ENCODE measurements at regions not wholly inside any gene's neighbourhood (a gene's known extent, or its start where the extent isn't known, plus 50 kb on each side); places are given as distances from the start of the nearest gene placed in this dataset.

DNA sequence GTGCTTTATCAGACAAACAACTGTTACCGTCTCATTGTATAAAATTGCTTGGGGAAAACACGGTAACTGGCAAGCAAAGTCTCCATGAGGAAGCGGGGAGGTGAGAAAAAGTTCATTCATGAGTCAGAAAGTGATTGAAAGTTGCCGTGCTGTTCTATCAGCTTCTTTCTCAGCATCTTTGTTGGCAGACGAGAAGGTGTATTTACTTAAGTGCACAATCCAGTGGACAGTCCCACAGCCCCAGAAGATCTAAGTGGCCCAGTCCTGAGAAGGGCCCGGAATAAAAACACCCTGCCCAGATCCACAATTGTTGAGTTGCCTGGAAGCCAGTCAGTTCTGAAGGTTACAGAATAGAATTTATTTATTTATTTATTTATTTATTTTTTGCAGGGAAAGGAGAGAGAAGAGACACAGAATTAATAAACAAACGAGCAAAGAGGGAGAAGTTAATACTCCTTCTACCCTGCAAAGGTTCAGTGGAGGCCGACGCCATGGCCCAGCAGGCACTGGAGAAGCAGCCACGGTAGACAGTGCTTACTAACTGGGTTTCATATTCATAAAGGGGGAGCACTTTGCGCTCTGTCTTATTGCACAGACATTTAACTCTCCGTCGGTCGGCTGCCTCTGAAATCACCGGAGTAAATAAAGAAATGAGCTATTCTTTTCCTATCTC lies 676.0 kb upstream of the SALL3 start:
- peaks cover 0 to 2% (median 0%) of the 10 kb centered on the region in 4 donors for H3K9me3 ChIP-seq
- TF ChIP-seq, protein P1, sequence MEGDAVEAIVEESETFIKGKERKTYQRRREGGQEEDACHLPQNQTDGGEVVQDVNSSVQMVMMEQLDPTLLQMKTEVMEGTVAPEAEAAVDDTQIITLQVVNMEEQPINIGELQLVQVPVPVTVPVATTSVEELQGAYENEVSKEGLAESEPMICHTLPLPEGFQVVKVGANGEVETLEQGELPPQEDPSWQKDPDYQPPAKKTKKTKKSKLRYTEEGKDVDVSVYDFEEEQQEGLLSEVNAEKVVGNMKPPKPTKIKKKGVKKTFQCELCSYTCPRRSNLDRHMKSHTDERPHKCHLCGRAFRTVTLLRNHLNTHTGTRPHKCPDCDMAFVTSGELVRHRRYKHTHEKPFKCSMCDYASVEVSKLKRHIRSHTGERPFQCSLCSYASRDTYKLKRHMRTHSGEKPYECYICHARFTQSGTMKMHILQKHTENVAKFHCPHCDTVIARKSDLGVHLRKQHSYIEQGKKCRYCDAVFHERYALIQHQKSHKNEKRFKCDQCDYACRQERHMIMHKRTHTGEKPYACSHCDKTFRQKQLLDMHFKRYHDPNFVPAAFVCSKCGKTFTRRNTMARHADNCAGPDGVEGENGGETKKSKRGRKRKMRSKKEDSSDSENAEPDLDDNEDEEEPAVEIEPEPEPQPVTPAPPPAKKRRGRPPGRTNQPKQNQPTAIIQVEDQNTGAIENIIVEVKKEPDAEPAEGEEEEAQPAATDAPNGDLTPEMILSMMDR (IDR thresholded peaks at IDR 0.05): no peak
- TF ChIP-seq EP300 (IDR thresholded peaks at IDR 0.05): no peak
- TF ChIP-seq POLR2AphosphoS5 (IDR thresholded peaks at IDR 0.05): no peak
- TF ChIP-seq POLR2A (IDR thresholded peaks at IDR 0.05): no peak
- intact Hi-C loops (cut with DNase I): no loop called here
- no peak overlapping the region for H3K4me3 ChIP-seq
- 55 to 62% methylated on average over 15 of the region's 15 CpGs for WGBS, 2 donors
- H3K4me1 ChIP-seq: no peaks in the 10 kb centered on the region
- no peak for DNase-seq
- H3K27me3 ChIP-seq: no peaks in the 10 kb centered on the region
- no peaks in the 10 kb centered on the region for H3K36me3 ChIP-seq
- H3K27ac ChIP-seq: no peak overlapping the region

DNA sequence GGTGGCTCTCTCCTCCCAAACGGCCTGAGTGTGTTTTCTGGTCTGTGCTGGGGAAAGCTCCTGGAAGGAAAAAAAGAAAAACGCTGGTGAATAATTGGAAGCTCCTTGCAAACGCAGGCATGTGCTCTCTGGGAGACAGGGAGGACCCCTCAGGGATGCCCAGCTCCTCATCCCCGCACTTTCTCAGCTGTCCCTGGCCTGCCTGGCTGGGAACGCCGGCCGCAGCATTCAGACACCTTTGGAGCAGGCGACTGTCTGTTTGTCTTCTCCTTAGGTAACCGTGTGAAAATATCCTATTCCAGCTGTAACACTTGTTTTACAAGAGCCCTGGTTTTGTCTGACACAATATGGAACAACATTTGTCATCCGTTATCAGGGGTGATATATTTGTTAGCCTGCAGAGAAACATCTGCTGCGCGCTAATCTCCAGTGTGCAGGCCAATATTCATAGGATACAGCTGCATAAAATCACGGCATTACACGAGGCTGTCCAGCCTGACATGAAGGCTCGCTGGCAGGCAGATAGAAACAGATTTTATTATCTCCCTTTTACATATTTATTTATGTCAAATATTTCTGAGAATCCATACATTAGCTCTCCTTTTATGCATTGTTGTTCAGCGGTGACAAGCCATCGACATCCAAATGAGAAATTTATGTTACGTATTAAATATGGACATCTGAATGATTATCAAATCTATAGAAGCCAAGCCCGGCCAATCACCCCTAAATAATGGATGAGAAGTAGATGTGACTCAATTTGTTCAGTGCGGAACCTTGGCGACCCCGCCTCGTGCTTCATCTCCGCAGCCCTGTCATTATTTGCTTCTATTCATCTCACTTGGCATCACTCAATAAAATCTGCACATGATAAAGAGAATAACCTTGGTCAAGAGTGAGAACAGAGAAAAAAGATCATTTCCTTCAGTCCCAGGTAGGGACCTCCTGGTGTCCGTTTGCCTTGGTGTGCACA lies 675.1 kb upstream of the SALL3 start:
- Histone ChIP-seq H3K27me3 (no peaks in the 10 kb centered on the region), H3K4me1 (no peaks in the 10 kb centered on the region), H3K9me3 (peaks cover 0 to 2% (median 0%) of the 10 kb centered on the region in 4 donors), H3K27ac (no peak overlapping the region), H3K4me3 (no peak overlapping the region), H3K36me3 (no peaks in the 10 kb centered on the region)
- intact Hi-C loops (cut with DNase I): no loop called here
- no peak for DNase-seq
- WGBS, 2 donors: 70 to 72% methylated on average over 25 of the region's 25 CpGs
- TF ChIP-seq POLR2AphosphoS5 (IDR thresholded peaks at IDR 0.05): no peak

DNA sequence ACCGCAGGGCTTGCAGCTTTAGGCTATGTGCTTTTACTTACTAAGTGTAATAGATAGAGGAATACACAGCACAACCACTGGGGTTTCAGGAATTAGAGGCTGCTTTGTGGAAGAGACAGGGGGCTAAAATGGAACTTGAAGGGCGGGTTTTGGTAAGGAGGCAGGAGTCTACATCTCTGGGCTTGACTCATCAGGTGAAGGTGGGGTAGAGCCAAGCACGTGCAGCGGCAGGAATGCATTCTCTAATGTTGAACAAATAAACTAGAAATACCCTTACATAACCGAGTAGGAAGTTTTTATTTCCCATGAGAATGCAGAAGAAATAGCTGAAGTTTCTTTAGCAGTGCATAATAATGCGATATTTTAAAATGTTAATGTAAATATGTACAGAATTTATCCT lies 673.8 kb upstream of the SALL3 start:
- no peak for DNase-seq
- no peak overlapping the region for H3K27ac ChIP-seq
- H3K4me1 ChIP-seq: no peaks in the 10 kb centered on the region
- TF ChIP-seq POLR2AphosphoS5 (IDR thresholded peaks at IDR 0.05): no peak
- no peak for TF ChIP-seq POLR2A (IDR thresholded peaks at IDR 0.05)
- TF ChIP-seq, protein P1 (IDR thresholded peaks at IDR 0.05): no peak
- no peak for TF ChIP-seq EP300 (IDR thresholded peaks at IDR 0.05)
- intact Hi-C loops (cut with DNase I): no loop called here
- 66 to 79% methylated on average over 6 of the region's 6 CpGs for WGBS, 2 donors
- H3K27me3 ChIP-seq: peaks cover 0 to 2% (median 0%) of the 10 kb centered on the region in 3 donors
- peaks cover 0 to 2% (median 0%) of the 10 kb centered on the region in 4 donors for H3K9me3 ChIP-seq
- no peaks in the 10 kb centered on the region for H3K36me3 ChIP-seq
- H3K4me3 ChIP-seq: no peak overlapping the region

DNA sequence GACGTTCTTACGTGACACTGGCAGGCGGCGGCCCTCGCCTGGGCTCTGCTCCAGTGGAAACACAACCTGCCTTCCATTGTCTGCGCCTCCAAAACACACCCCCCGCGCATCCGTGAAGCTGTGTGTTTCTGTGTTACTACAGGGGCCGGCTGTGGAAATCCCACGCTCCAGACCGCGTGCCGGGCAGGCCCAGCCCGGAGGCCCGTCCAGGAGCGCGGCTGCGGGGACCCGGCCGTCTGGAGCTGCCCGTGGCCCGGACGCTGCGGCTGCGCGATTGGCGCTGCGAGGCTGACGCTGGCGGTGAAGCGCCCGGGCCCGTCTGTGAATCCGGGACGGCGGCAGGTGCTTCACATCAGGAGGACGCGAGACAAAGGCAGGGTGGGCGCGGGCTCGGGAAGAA lies 670.3 kb upstream of the SALL3 start:
- Histone ChIP-seq H3K9me3 (peaks cover 0 to 2% (median 0%) of the 10 kb centered on the region in 4 donors), H3K27ac (no peak overlapping the region), H3K4me3 (no peak overlapping the region), H3K36me3 (no peaks in the 10 kb centered on the region), H3K27me3 (peaks cover 0 to 6% (median 0%) of the 10 kb centered on the region in 3 donors), H3K4me1 (no peaks in the 10 kb centered on the region)
- 84 to 86% methylated on average over 42 of the region's 42 CpGs for WGBS, 2 donors
- no peak for DNase-seq
- TF ChIP-seq POLR2A (IDR thresholded peaks at IDR 0.05) (no peak), EP300 (IDR thresholded peaks at IDR 0.05) (no peak), POLR2AphosphoS5 (IDR thresholded peaks at IDR 0.05) (no peak)
- TF ChIP-seq, protein P1 (IDR thresholded peaks at IDR 0.05): no peak
- intact Hi-C loops (cut with DNase I): no loop called here

DNA sequence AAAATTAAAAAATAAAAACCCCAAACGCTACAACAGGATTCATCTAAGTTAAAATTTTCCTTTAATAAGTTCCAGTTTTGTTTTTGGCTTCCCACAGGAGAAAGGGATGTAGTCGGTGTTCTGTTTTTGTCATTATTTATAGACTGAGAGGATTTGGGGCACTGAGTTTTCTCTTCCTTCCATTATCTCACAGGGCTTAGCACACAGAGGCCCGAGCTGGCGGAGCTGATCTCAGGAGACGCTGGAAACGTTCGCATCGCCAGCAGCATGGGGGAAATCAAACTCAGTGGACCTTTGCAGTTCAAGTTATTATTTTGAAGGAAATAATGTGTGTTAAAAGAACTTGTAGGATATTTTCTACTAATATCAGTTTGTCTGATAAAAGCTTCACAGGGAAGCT lies 669.7 kb upstream of the SALL3 start:
- TF ChIP-seq, protein P1 (IDR thresholded peaks at IDR 0.05): no peak
- TF ChIP-seq POLR2A (IDR thresholded peaks at IDR 0.05) (no peak), POLR2AphosphoS5 (IDR thresholded peaks at IDR 0.05) (no peak), EP300 (IDR thresholded peaks at IDR 0.05) (no peak)

More for the DNA sequence above, 669.7 kb upstream of the SALL3 start:
- no peaks in the 10 kb centered on the region for H3K4me1 ChIP-seq
- H3K27me3 ChIP-seq: peaks cover 0 to 6% (median 0%) of the 10 kb centered on the region in 3 donors
- DNase-seq: no peak
- no peak overlapping the region for H3K27ac ChIP-seq
- no peaks in the 10 kb centered on the region for H3K36me3 ChIP-seq
- no peak overlapping the region for H3K4me3 ChIP-seq
- WGBS, 2 donors: 79 to 90% methylated on average over 8 of the region's 8 CpGs
- intact Hi-C loops (cut with DNase I): no loop called here
- H3K9me3 ChIP-seq: peaks cover 0 to 2% (median 0%) of the 10 kb centered on the region in 4 donors

Data from sigmoid colon (tissue), 6 donors.